ENCODE measurements at regions not wholly inside any gene's neighbourhood (a gene's known extent, or its start where the extent isn't known, plus 50 kb on each side); places are given as distances from the start of the nearest gene placed in this dataset.
A peak's percentile ranks its signal among the peaks of the same experiment; 100 is the strongest.

GRCh38 chr10:49463605-49464004 lies 67.7 kb upstream of the DRGX start:
- no peak for DNase-seq
- peaks cover 0 to 26% (median 14%) of the 10 kb centered on the region in 9 donors for H3K9me3 Mint-ChIP-seq
- no peak overlapping the region for H3K27ac Mint-ChIP-seq
- no peak overlapping the region for H3K4me3 Mint-ChIP-seq
- H3K4me1 Mint-ChIP-seq = peaks cover 0 to 4% (median 0%) of the 10 kb centered on the region in 4 donors
- POLR2A ChIA-PET = no interaction called here
- H3K36me3 Mint-ChIP-seq = peaks cover 64 to 91% (median 86%) of the 10 kb centered on the region in 3 donors
- no peaks in the 10 kb centered on the region for H3K27me3 Mint-ChIP-seq
- no peak for ATAC-seq

DNA sequence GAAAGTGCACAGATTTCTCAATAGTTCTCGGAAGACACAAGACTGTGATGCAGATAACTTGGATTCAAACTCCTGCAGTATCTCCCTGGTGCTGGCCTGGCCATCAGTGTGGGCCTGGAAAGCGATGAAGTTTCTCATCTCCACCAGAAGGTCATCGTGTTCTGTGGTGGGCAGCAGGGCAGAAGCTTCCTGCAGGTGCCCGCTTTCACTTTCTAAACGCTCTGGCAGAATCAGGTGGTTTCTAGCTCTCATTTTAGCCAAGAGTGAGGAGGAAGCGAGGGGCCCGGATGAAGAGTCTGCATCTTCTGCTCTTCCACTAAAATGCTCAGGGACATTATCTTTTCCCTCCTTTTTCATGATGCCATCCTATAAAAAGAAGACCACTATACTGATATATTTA lies 63.0 kb upstream of the DRGX start:
- Mint-ChIP-seq H3K4me3 (no peak overlapping the region), H3K9me3 (peaks cover 7 to 44% (median 18%) of the 10 kb centered on the region in 9 donors), H3K4me1 (peaks cover 0 to 4% (median 0%) of the 10 kb centered on the region in 4 donors), H3K27ac (no peak overlapping the region), H3K36me3 (peaks cover 64 to 96% (median 81%) of the 10 kb centered on the region in 3 donors), H3K27me3 (peaks cover 0 to 1% (median 0%) of the 10 kb centered on the region in 5 donors)
- no peak for ATAC-seq
- no peak for DNase-seq
- POLR2A ChIA-PET = no interaction called here

DNA sequence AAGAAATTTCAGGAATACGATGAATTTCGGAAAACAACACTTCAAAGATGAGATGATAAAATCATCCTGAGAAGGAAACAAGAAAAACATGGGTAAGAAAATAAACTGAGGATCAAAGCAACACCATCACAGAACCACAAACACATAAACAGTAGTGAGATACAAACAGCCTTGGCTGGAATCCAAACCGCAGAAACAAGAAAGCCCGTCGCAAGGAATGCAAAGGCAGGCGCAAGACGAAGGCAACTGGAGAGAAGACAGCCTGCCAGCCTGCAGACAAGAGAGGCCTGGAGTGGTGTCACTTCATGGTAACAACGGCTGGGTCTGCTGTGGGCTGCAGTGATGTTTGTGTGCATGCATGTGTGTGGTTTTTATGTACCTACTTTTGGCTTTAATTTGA lies 61.8 kb upstream of the DRGX start:
- no peak for DNase-seq
- Mint-ChIP-seq H3K9me3 (peaks cover 10 to 51% (median 22%) of the 10 kb centered on the region in 9 donors), H3K27me3 (peaks cover 0 to 1% (median 0%) of the 10 kb centered on the region in 5 donors), H3K4me1 (peaks cover 0 to 4% (median 0%) of the 10 kb centered on the region in 4 donors), H3K4me3 (no peak overlapping the region), H3K27ac (peak overlapping the region in 1 of 10 donors; percentile 66), H3K36me3 (peaks cover 68 to 92% (median 75%) of the 10 kb centered on the region in 3 donors)
- no peak for ATAC-seq
- POLR2A ChIA-PET = no interaction called here

GRCh38 chr10:49448924-49449323 lies 53.0 kb upstream of the DRGX start:
- Mint-ChIP-seq H3K4me1 (no peaks in the 10 kb centered on the region), H3K27me3 (peaks cover 0 to 3% (median 0%) of the 10 kb centered on the region in 5 donors), H3K36me3 (peaks cover 2 to 36% (median 17%) of the 10 kb centered on the region in 3 donors), H3K4me3 (no peak overlapping the region), H3K27ac (no peak overlapping the region), H3K9me3 (peaks cover 12 to 78% (median 38%) of the 10 kb centered on the region in 9 donors)
- POLR2A ChIA-PET = no interaction called here
- no peak for DNase-seq
- no peak for ATAC-seq

GRCh38 chr10:49446031-49446430 lies 50.1 kb upstream of the DRGX start:
- no peak for DNase-seq
- Mint-ChIP-seq H3K4me1 (peaks cover 5 to 21% (median 15%) of the 10 kb centered on the region in 4 donors), H3K36me3 (peaks cover 0 to 13% (median 10%) of the 10 kb centered on the region in 3 donors), H3K9me3 (peaks cover 0 to 49% (median 14%) of the 10 kb centered on the region in 9 donors), H3K27me3 (peaks cover 0 to 3% (median 0%) of the 10 kb centered on the region in 5 donors), H3K4me3 (no peak overlapping the region), H3K27ac (peak overlapping the region in 1 of 10 donors; percentile 70)
- POLR2A ChIA-PET = no interaction called here
- no peak for ATAC-seq

Measured in naive thymus-derived CD8-positive, alpha-beta T cell (primary cell).